Endothelial cell of umbilical vein (primary cell): ENCODE measurements at regions not wholly inside any gene's neighbourhood (a gene's known extent, or its start where the extent isn't known, plus 50 kb on each side); places are given as distances from the start of the nearest gene placed in this dataset.

Experiments
- BruUV-seq: library from RNA; stranded (reverse); fragments of 400-500 nt; replicated peaks from 2 replicates; lab custom pipeline; 2021; lab: Mats Ljungman, UMichigan
- CTCF ChIA-PET: fragments of 300-600, 350-600 bp; sonication (Branson Sonifier 250); formaldehyde crosslinking; loops from one replicate; lab custom pipeline; 2021; ENCODE audit warnings: antibody characterized with exemption, inconsistent platforms; lab: Charles Lee
- POLR2A ChIA-PET: fragments of 300-600, 350-600 bp; sonication (Branson Sonifier 250); formaldehyde crosslinking; loops from one replicate; lab custom pipeline; 2021; ENCODE audit warnings: antibody characterized with exemption, inconsistent platforms; lab: Charles Lee
- DNase-seq: peaks from one replicate; pipeline ENCODE4 v3.0.0-alpha.2; 2011; ENCODE audit warnings: low read depth, low spot score
- FAIRE-seq: peaks from 2 replicates; lab custom pipeline; 2011; peaks lifted over from hg19 to GRCh38; lab: Jason Lieb, UNC
- H2AFZ ChIP-seq: 2 replicates; pipeline ENCODE4 v1.6.0; 2012; ENCODE audit warnings: low read depth, low read length, control low read depth, inconsistent platforms
- H3K27ac ChIP-seq: 2 replicates; pipeline ENCODE4 v1.5.1; 2011; ENCODE audit warnings: low read depth, mild to moderate bottlenecking, control low read depth, low read length, moderate library complexity; ENCODE audit not compliant: insufficient read depth
- H3K27me3 ChIP-seq, 2 experiments: 2 replicates each; pipeline versions ENCODE4 v1.6.0 to v1.6.1; 2011; ENCODE audit warnings: low read length in 2 of 2, mixed read lengths in 1 of 2; ENCODE audit not compliant: control insufficient read depth in 2 of 2, insufficient read depth in 2 of 2
- H3K36me3 ChIP-seq, 2 experiments: 2 replicates in 1 of 2; 3 replicates in 1 of 2; pipeline ENCODE4 v1.5.1; 2011; ENCODE audit warnings: low read length in 2 of 2, mild to moderate bottlenecking in 1 of 2, moderate library complexity in 1 of 2; ENCODE audit not compliant: control insufficient read depth in 2 of 2, insufficient read depth in 2 of 2; ENCODE audit errors: extremely low read depth in 1 of 2
- H3K4me1 ChIP-seq: 3 replicates; pipeline ENCODE4 v1.5.1; 2011; ENCODE audit warnings: mild to moderate bottlenecking, low read length; ENCODE audit not compliant: control insufficient read depth, insufficient read depth; ENCODE audit errors: extremely low read depth
- H3K4me2 ChIP-seq: 2 replicates; pipeline ENCODE4 v1.6.1; 2011; ENCODE audit warnings: low read length, control low read depth, mixed read lengths; ENCODE audit not compliant: insufficient read depth
- H3K4me3 ChIP-seq, 3 experiments: fragments of 200-600 bp in 1 of 3; sonication (generic), shearing (Covaris generic) in 1 of 3; replicated peaks in 1 of 3; 2 replicates each; pipeline ENCODE4 v1.5.1; 2011 to 2016; ENCODE audit warnings: control low read depth in 3 of 3, low read length in 3 of 3, mild to moderate bottlenecking in 2 of 3, inconsistent platforms in 1 of 3, low read depth in 1 of 3, moderate library complexity in 1 of 3; ENCODE audit not compliant: insufficient read depth in 1 of 3
- H3K79me2 ChIP-seq: 2 replicates; pipeline ENCODE4 v1.6.0; 2012; ENCODE audit warnings: low read length, inconsistent platforms; ENCODE audit not compliant: control insufficient read depth, insufficient read depth
- H3K9ac ChIP-seq: replicated peaks from 2 replicates; pipeline ENCODE3; 2011; ENCODE audit warnings: low read length, control low read depth; ENCODE audit not compliant: insufficient read depth; ENCODE audit errors: extremely low read depth
- H3K9me1 ChIP-seq: replicated peaks from 3 replicates; pipeline ENCODE4 v1.6.0; 2011; ENCODE audit warnings: mild to moderate bottlenecking, low read length; ENCODE audit not compliant: control insufficient read depth, insufficient read depth; ENCODE audit errors: extremely low read depth
- H3K9me3 ChIP-seq: replicated peaks from 2 replicates; pipeline ENCODE4 v1.5.1; 2012; ENCODE audit warnings: low read length, inconsistent platforms; ENCODE audit not compliant: control insufficient read depth, insufficient read depth
- H4K20me1 ChIP-seq: replicated peaks from 2 replicates; pipeline ENCODE3; 2011; ENCODE audit warnings: mild to moderate bottlenecking, low read length; ENCODE audit not compliant: control insufficient read depth, insufficient read depth; ENCODE audit errors: extremely low read depth
- EZH2 ChIP-seq: IDR thresholded peaks from 2 replicates; pipeline ENCODE4 v1.6.1; 2012; ENCODE audit warnings: borderline replicate concordance, low read depth, mild to moderate bottlenecking, moderate library complexity, low read length, inconsistent platforms; ENCODE audit not compliant: severe bottlenecking
- JUN ChIP-seq: IDR thresholded peaks from 2 replicates; pipeline ENCODE4 v1.6.1; 2011; ENCODE audit warnings: borderline replicate concordance, low read depth; ENCODE audit not compliant: insufficient read length, insufficient read depth
- MYC ChIP-seq: IDR thresholded peaks from one replicate; pipeline ENCODE4 v1.6.1; 2011; ENCODE audit warnings: mild to moderate bottlenecking, low read depth, low read length
- POLR2A ChIP-seq: IDR thresholded peaks from 2 replicates; pipeline ENCODE4 v1.6.1; 2012; ENCODE audit warnings: low read depth, mild to moderate bottlenecking, control low read depth, low read length
- POLR2AphosphoS5 ChIP-seq: IDR thresholded peaks from 2 replicates; pipeline ENCODE4 v1.6.1; 2012; ENCODE audit warnings: low read depth, mild to moderate bottlenecking, control low read depth, low read length, moderate library complexity; ENCODE audit not compliant: insufficient read depth
- dilution Hi-C: fragments of 300-500 bp; cut with MboI; formaldehyde crosslinking; loops from one replicate; pipeline ENCODE4 v1.15.0; 2019; ENCODE audit warnings: low sequenced_read_pairs; ENCODE audit not compliant: extremely low pct_ligation_motif_present
- intact Hi-C: fragments of 100-400 bp; cut with micrococcal nuclease; formaldehyde crosslinking; loops from one replicate; pipeline ENCODE4 v1.10.0; 2022
- TF ChIP-seq, protein P1 (sequence below), 2 donors: IDR thresholded peaks; 1 replicate in 1 of 2; 2 replicates in 1 of 2; pipeline ENCODE4 v1.5.1; 2011; ENCODE audit warnings: low read length in 2 of 2, mild to moderate bottlenecking in 2 of 2, moderate library complexity in 2 of 2, control low read depth in 1 of 2, inconsistent platforms in 1 of 2, low read depth in 1 of 2; ENCODE audit not compliant: insufficient read depth in 1 of 2; ENCODE audit errors: extremely low read depth in 1 of 2
- TF ChIP-seq, protein P2 (sequence below): IDR thresholded peaks from 2 replicates; pipeline ENCODE4 v1.6.1; 2011; ENCODE audit not compliant: insufficient read depth, insufficient read length

- intact Hi-C loops (no loop called here), dilution Hi-C loops (no loop called here)
- ChIA-PET POLR2A (no interaction called here), CTCF (interaction anchor here (0.7 to 1.7 kb wide), 2 partner anchors 8 to 273 kb away, joined by 4 read pairs; no protein-coding TSS in a partner anchor)
- Histone ChIP-seq H3K9me1 (no peaks in the 10 kb centered on the region), H3K4me2 (no peak overlapping the region), H3K9me3 (no peaks in the 10 kb centered on the region), H3K27me3 (no peaks in the 10 kb centered on the region), H3K27ac (no peak overlapping the region), H3K9ac (no peak overlapping the region), H3K36me3 (no peaks in the 10 kb centered on the region), H4K20me1 (no peaks in the 10 kb centered on the region), H3K4me3 (no peak overlapping the region), H3K4me1 (no peaks in the 10 kb centered on the region), H3K79me2 (no peaks in the 10 kb centered on the region), H2AFZ (no peak overlapping the region)
- BruUV-seq, result no TSS peak
- DNase-seq (no peak), FAIRE-seq (no peak)
- TF ChIP-seq EZH2 (no peak), JUN (no peak), MYC (no peak), POLR2A (no peak), POLR2AphosphoS5 (no peak)
- TF ChIP-seq, protein P1, sequence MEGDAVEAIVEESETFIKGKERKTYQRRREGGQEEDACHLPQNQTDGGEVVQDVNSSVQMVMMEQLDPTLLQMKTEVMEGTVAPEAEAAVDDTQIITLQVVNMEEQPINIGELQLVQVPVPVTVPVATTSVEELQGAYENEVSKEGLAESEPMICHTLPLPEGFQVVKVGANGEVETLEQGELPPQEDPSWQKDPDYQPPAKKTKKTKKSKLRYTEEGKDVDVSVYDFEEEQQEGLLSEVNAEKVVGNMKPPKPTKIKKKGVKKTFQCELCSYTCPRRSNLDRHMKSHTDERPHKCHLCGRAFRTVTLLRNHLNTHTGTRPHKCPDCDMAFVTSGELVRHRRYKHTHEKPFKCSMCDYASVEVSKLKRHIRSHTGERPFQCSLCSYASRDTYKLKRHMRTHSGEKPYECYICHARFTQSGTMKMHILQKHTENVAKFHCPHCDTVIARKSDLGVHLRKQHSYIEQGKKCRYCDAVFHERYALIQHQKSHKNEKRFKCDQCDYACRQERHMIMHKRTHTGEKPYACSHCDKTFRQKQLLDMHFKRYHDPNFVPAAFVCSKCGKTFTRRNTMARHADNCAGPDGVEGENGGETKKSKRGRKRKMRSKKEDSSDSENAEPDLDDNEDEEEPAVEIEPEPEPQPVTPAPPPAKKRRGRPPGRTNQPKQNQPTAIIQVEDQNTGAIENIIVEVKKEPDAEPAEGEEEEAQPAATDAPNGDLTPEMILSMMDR (IDR thresholded peaks at IDR 0.05; ENCODE audit: extremely low read depth in 1 of 2, insufficient read depth in 1 of 2, low read depth in 1 of 2, low read length in 2 of 2), result no peak
- TF ChIP-seq, protein P2, sequence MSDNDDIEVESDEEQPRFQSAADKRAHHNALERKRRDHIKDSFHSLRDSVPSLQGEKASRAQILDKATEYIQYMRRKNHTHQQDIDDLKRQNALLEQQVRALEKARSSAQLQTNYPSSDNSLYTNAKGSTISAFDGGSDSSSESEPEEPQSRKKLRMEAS, result no peak
These were observed 563.9 kb upstream of the CLINT1 start for GRCh38 chr5:158422653-158423515.
